PFSK-1 (cell line): ENCODE measurements at regions not wholly inside any gene's neighbourhood (a gene's known extent, or its start where the extent isn't known, plus 50 kb on each side); places are given as distances from the start of the nearest gene placed in this dataset.

Experiments used
- FOXP2 ChIP-seq: optimal IDR thresholded peaks from 2 replicates; pipeline ENCODE3; 2011; ENCODE audit warnings: borderline replicate concordance, control low read depth, inconsistent platforms; ENCODE audit not compliant: insufficient read depth; ENCODE audit errors: extremely low read length, extremely low read depth
- POLR2AphosphoS5 ChIP-seq: IDR thresholded peaks from 2 replicates; pipeline ENCODE4 v1.6.1; 2012; ENCODE audit warnings: low read depth, mild to moderate bottlenecking, control low read depth, low read length, moderate library complexity
- REST ChIP-seq, 2 experiments: IDR thresholded peaks; 2 replicates each; pipeline versions ENCODE4 v1.6.1 to v1.8.0; 2011 to 2012; ENCODE audit warnings: low read depth in 2 of 2, low read length in 2 of 2, control low read depth in 1 of 2, inconsistent platforms in 1 of 2, mild to moderate bottlenecking in 1 of 2, moderate library complexity in 1 of 2; ENCODE audit not compliant: insufficient read depth in 1 of 2
- SIN3A ChIP-seq: IDR thresholded peaks from 2 replicates; pipeline ENCODE4 v1.6.1; 2012; ENCODE audit warnings: mild to moderate bottlenecking, low read length, moderate library complexity, borderline replicate concordance; ENCODE audit not compliant: insufficient read depth
- TAF1 ChIP-seq: IDR thresholded peaks from 2 replicates; pipeline ENCODE4 v1.6.1; 2012; ENCODE audit warnings: low read length, control low read depth, borderline replicate concordance; ENCODE audit not compliant: insufficient read depth

GRCh38 chr4:123317211-123317610 lies 79.4 kb upstream of the SPRY1 start:
- TF ChIP-seq FOXP2, result no peak

GRCh38 chr4:123319639-123320038 lies 77.0 kb upstream of the SPRY1 start:
- TF ChIP-seq SIN3A (no peak), POLR2AphosphoS5 (no peak), FOXP2 (no peak), REST (IDR thresholded peaks at IDR 0.05; ENCODE audit: insufficient read depth in 1 of 2, low read depth in 2 of 2, low read length in 2 of 2) (no peak), TAF1 (no peak)

- TF ChIP-seq REST (IDR thresholded peaks at IDR 0.05; ENCODE audit: insufficient read depth in 1 of 2, low read depth in 2 of 2, low read length in 2 of 2) (no peak), POLR2AphosphoS5 (no peak), SIN3A (no peak), FOXP2 (no peak), TAF1 (no peak)
Measured at GRCh38 chr4:123323998-123324397, 72.6 kb upstream of the SPRY1 start.

- no peak for TF ChIP-seq FOXP2
- TF ChIP-seq REST (IDR thresholded peaks at IDR 0.05; ENCODE audit: insufficient read depth in 1 of 2, low read depth in 2 of 2, low read length in 2 of 2), result no peak
Measured at GRCh38 chr4:123325241-123325681, 71.3 kb upstream of the SPRY1 start.

GRCh38 chr4:123327346-123327745 lies 69.2 kb upstream of the SPRY1 start:
- TF ChIP-seq SIN3A (no peak), POLR2AphosphoS5 (no peak), TAF1 (no peak), REST (IDR thresholded peaks at IDR 0.05; ENCODE audit: insufficient read depth in 1 of 2, low read depth in 2 of 2, low read length in 2 of 2) (no peak), FOXP2 (no peak)
